ENCODE measurements at regions not wholly inside any gene's neighbourhood (a gene's known extent, or its start where the extent isn't known, plus 50 kb on each side); places are given as distances from the start of the nearest gene placed in this dataset.

DNA sequence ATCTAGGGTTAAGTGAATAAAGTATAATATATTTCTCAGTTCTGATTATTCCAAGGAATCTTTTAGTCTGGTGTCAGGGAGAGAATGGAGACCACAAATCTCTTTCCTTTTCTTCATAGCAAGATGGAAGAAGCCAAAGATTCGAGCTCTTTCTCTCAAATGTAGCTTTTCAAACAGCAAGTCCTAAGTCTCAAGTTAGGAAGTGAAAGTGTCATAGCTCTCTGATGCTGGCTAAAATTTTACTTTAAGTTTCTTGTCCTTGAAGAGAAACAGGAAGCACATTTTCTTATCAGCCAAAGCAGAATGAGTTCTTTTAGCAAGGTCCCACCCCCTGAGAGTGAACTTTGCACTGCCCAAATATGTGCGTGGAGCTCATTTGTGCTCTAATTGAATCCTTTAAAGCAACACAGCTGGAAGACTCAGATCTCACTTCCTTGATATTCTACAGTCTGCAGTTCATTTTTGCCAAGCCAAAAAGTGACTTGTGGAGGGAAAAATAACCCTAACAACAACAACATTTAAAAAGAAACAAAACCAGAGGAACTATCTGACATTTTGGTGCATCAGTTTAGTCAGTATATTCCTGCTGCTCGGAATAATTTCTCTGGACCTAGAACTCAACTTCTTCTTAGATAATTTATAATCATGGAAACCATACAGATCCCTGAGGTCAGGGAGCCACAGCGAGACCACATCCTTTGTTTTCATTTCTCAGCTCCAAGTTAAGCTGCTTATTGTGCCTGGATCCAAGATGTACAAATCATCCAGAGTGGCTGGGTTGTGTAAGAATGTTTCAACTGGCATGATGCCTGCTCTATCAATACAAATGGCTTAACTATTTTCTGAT, 238.7 kb upstream of the P2RY1 start:
- TF ChIP-seq YY1 (IDR thresholded peaks at IDR 0.05; ENCODE audit: insufficient read depth, insufficient read length) (no peak), ZNF274 (IDR thresholded peaks at IDR 0.05; ENCODE audit: low read depth, low read length) (no peak)
